A673 (cell line): ENCODE measurements at regions not wholly inside any gene's neighbourhood (a gene's known extent, or its start where the extent isn't known, plus 50 kb on each side); places are given as distances from the start of the nearest gene placed in this dataset.

Experiments
- CTCF ChIP-seq: fragments of 300-800, 200-600 bp; sonication (generic); conservative IDR thresholded peaks from 2 replicates; pipeline ENCODE4 v1.5.1; 2017; ENCODE audit warnings: low read depth, mild to moderate bottlenecking, antibody characterized with exemption, low read length, moderate library complexity, mixed read lengths
- EZH2 ChIP-seq: fragments of 200-600 bp; sonication (generic); IDR thresholded peaks from 2 replicates; pipeline ENCODE4 v1.6.1; 2017; ENCODE audit warnings: borderline replicate concordance, low read depth, mild to moderate bottlenecking, mixed read lengths, antibody characterized with exemption, low read length; ENCODE audit not compliant: poor library complexity, severe bottlenecking

- peak; percentile 59 for TF ChIP-seq CTCF
- no peak for TF ChIP-seq EZH2
Measured at GRCh38 chr5:155943516-155944407, 383.2 kb upstream of the SGCD start.
